HCT116 (cell line): ENCODE measurements at regions not wholly inside any gene's neighbourhood (a gene's known extent, or its start where the extent isn't known, plus 50 kb on each side); places are given as distances from the start of the nearest gene placed in this dataset.

Experiments used
- ATAC-seq: fragments of 200-7000 bp; cut with Tn5 transposase; 2 replicates; pipeline ENCODE4 v1.9.1; 2020; ENCODE audit warnings: mild to moderate bottlenecking, moderate library complexity
- BruUV-seq: library from RNA; stranded (reverse); fragments of 400-500 nt; replicated peaks from 2 replicates; lab custom pipeline; 2021; lab: Mats Ljungman, UMichigan
- CTCF ChIA-PET: fragments of 300-600 bp; sonication (Branson Sonifier 250); formaldehyde crosslinking; loops from one replicate; lab custom pipeline; 2021; ENCODE audit warnings: antibody characterized with exemption; lab: Charles Lee
- POLR2A ChIA-PET: fragments of 300-600, 350-600 bp; sonication (Branson Sonifier 250); formaldehyde crosslinking; loops from one replicate; lab custom pipeline; 2021; ENCODE audit warnings: antibody characterized with exemption; lab: Charles Lee
- RAD21 ChIA-PET, 2 experiments: fragments of 300-600 bp; sonication (Branson Sonifier 250); formaldehyde crosslinking; loops; one replicate each; lab custom pipeline; 2023; ENCODE audit warnings: low total read pairs in 2 of 2; ENCODE audit not compliant: uncharacterized antibody in 2 of 2, unreplicated experiment in 2 of 2, low non-redundant PET in 1 of 2; lab: Charles Lee
- DNase-seq: peaks from one replicate; pipeline ENCODE4 v3.0.0-alpha.2; 2010; ENCODE audit warnings: low read depth, low spot score
- H2AFZ ChIP-seq: fragments of 200-600 bp; shearing (Covaris generic), sonication (generic); 2 replicates; pipeline ENCODE4 v1.6.1; 2017; ENCODE audit warnings: low read depth, mixed run types, mixed read lengths, antibody characterized with exemption, low read length; ENCODE audit not compliant: poor library complexity, severe bottlenecking
- H3K27ac ChIP-seq: 2 replicates; pipeline ENCODE4 v1.5.1; 2012; ENCODE audit warnings: low read depth, low read length
- H3K27me3 ChIP-seq: fragments of 200-600 bp; sonication (generic); 2 replicates; pipeline ENCODE4 v1.6.1; 2016; ENCODE audit warnings: mixed run types, low read length, mixed read lengths; ENCODE audit not compliant: insufficient read depth
- H3K36me3 ChIP-seq, 2 experiments: fragments of 200-500 bp in 1 of 2; fragments of 200-600 bp in 1 of 2; sonication (Bioruptor generic) in 1 of 2; sonication (generic) in 1 of 2; 2 replicates each; pipeline versions ENCODE4 v1.5.1 to v1.6.1; 2014 to 2016; ENCODE audit warnings: low read length in 2 of 2, inconsistent platforms in 1 of 2, mixed read lengths in 1 of 2, mixed run types in 1 of 2; ENCODE audit not compliant: insufficient read depth in 2 of 2, control insufficient read depth in 1 of 2
- H3K4me1 ChIP-seq, 2 experiments: fragments of 200-600 bp in 1 of 2; sonication (generic) in 1 of 2; 2 replicates each; pipeline versions ENCODE4 v1.5.1 to v1.6.1; 2012 to 2017; ENCODE audit warnings: low read length in 2 of 2, inconsistent platforms in 1 of 2, mild to moderate bottlenecking in 1 of 2, mixed read lengths in 1 of 2, mixed run types in 1 of 2, moderate library complexity in 1 of 2; ENCODE audit not compliant: insufficient read depth in 2 of 2, control insufficient read depth in 1 of 2
- H3K4me2 ChIP-seq: fragments of 200-600 bp; sonication (generic); 2 replicates; pipeline ENCODE4 v1.6.1; 2017; ENCODE audit warnings: mixed run types, low read length, mixed read lengths
- H3K4me3 ChIP-seq, 2 experiments: fragments of 200-600 bp in 1 of 2; sonication (generic) in 1 of 2; replicated peaks in 1 of 2; 2 replicates each; pipeline ENCODE4 v1.5.1; 2011 to 2016; ENCODE audit warnings: low read length in 2 of 2, control low read depth in 1 of 2, low read depth in 1 of 2, mild to moderate bottlenecking in 1 of 2, mixed read lengths in 1 of 2, mixed run types in 1 of 2
- H3K79me2 ChIP-seq: fragments of 200-600 bp; sonication (generic); 2 replicates; pipeline ENCODE4 v1.6.1; 2017; ENCODE audit warnings: mild to moderate bottlenecking, mixed run types, low read length, moderate library complexity, mixed read lengths; ENCODE audit not compliant: insufficient read depth
- H3K9ac ChIP-seq: fragments of 200-600 bp; sonication (generic); 2 replicates; pipeline ENCODE4 v1.6.1; 2016; ENCODE audit warnings: low read length, mixed read lengths
- H3K9me2 ChIP-seq: fragments of 200-600 bp; sonication (generic), shearing (Covaris generic); 2 replicates; pipeline ENCODE4 v1.6.1; 2017; ENCODE audit warnings: mixed run types, mild to moderate bottlenecking, moderate library complexity; ENCODE audit not compliant: insufficient read depth
- H3K9me3 ChIP-seq, 2 experiments: fragments of 200-500 bp in 1 of 2; fragments of 200-600 bp in 1 of 2; sonication (Bioruptor generic) in 1 of 2; sonication (generic) in 1 of 2; 2 replicates each; pipeline ENCODE4 v1.6.1; 2014 to 2017; ENCODE audit warnings: low read length in 2 of 2, mixed read lengths in 2 of 2, inconsistent platforms in 1 of 2, low read depth in 1 of 2, mild to moderate bottlenecking in 1 of 2, mixed run types in 1 of 2, moderate library complexity in 1 of 2; ENCODE audit not compliant: control insufficient read depth in 1 of 2, insufficient read depth in 1 of 2
- H4K20me1 ChIP-seq: fragments of 200-600 bp; sonication (generic), shearing (Covaris generic); 2 replicates; pipeline ENCODE4 v1.6.1; 2017; ENCODE audit warnings: mixed run types, mild to moderate bottlenecking, moderate library complexity; ENCODE audit not compliant: insufficient read depth
- CBX3 ChIP-seq: IDR thresholded peaks from 2 replicates; pipeline ENCODE4 v1.6.1; 2012; ENCODE audit warnings: low read depth
- CEBPB ChIP-seq: IDR thresholded peaks from 2 replicates; pipeline ENCODE4 v1.6.1; 2012; ENCODE audit warnings: low read depth
- CTCF ChIP-seq, 3 experiments: fragments of 200-600 bp in 1 of 3; sonication (generic) in 1 of 3; IDR thresholded peaks in 2 of 3; conservative IDR thresholded peaks in 1 of 3; 2 replicates each; pipeline ENCODE4 v1.5.1; 2012 to 2017; ENCODE audit warnings: low read depth in 2 of 3, low read length in 2 of 3, antibody characterized with exemption in 1 of 3, borderline replicate concordance in 1 of 3, control low read depth in 1 of 3, mild to moderate bottlenecking in 1 of 3, mixed read lengths in 1 of 3, mixed run types in 1 of 3, moderate library complexity in 1 of 3; ENCODE audit not compliant: insufficient read depth in 1 of 3
- EGR1 ChIP-seq: IDR thresholded peaks from 2 replicates; pipeline ENCODE4 v1.6.1; 2012; ENCODE audit warnings: low read depth
- EZH2 ChIP-seq: fragments of 200-600 bp; sonication (generic); IDR thresholded peaks from 2 replicates; pipeline ENCODE4 v1.6.1; 2017; ENCODE audit warnings: antibody characterized with exemption, mixed run types
- EZH2phosphoT487 ChIP-seq: fragments of 200-600 bp; IDR thresholded peaks from 2 replicates; pipeline ENCODE4 v1.6.1; 2018; ENCODE audit warnings: antibody characterized with exemption, borderline replicate concordance
- FOSL1 ChIP-seq: IDR thresholded peaks from 2 replicates; pipeline ENCODE4 v1.6.1; 2012; ENCODE audit warnings: low read depth
- JUND ChIP-seq: IDR thresholded peaks from 2 replicates; pipeline ENCODE4 v1.6.1; 2012
- MAX ChIP-seq: IDR thresholded peaks from 2 replicates; pipeline ENCODE4 v1.6.1; 2012
- POLR2A ChIP-seq: IDR thresholded peaks from 2 replicates; pipeline ENCODE4 v1.7.0; 2011; ENCODE audit warnings: borderline replicate concordance; ENCODE audit not compliant: insufficient read depth, insufficient read length; ENCODE audit errors: extremely low read depth
- RAD21 ChIP-seq: IDR thresholded peaks from 2 replicates; pipeline ENCODE4 v1.6.1; 2012; ENCODE audit warnings: low read depth, mild to moderate bottlenecking
- REST ChIP-seq: IDR thresholded peaks from 2 replicates; pipeline ENCODE4 v1.6.1; 2012; ENCODE audit warnings: low read depth
- SIN3A ChIP-seq: IDR thresholded peaks from 2 replicates; pipeline ENCODE4 v1.6.1; 2012; ENCODE audit warnings: low read depth
- SP1 ChIP-seq: IDR thresholded peaks from 2 replicates; pipeline ENCODE4 v1.6.1; 2012; ENCODE audit warnings: low read depth
- TCF7L2 ChIP-seq: IDR thresholded peaks from 2 replicates; pipeline ENCODE4 v1.7.0; 2011; ENCODE audit warnings: borderline replicate concordance, inconsistent platforms; ENCODE audit not compliant: insufficient read depth, insufficient read length; ENCODE audit errors: extremely low read depth
- intact Hi-C: fragments of 100-400 bp; cut with micrococcal nuclease; formaldehyde crosslinking; loops from 2 replicates; pipeline ENCODE4 v1.10.0; 2022

GRCh38 chr3:80374423-80374822 lies 606.6 kb upstream of the ROBO1 start:
- no peaks in the 10 kb centered on the region for H3K9me2 ChIP-seq
- no peak overlapping the region for H2AFZ ChIP-seq
- no TSS peak for BruUV-seq
- RAD21 ChIA-PET, result no interaction called here
- CTCF ChIA-PET, result no interaction called here
- H3K36me3 ChIP-seq, result no peaks in the 10 kb centered on the region
- H3K4me2 ChIP-seq, result no peak overlapping the region
- POLR2A ChIA-PET, result no interaction called here
- no peak for DNase-seq
- H3K27ac ChIP-seq, result no peak overlapping the region
- H3K9me3 ChIP-seq, result peaks cover 7 to 13% of the 10 kb centered on the region in 2 experiments; a peak in 2 of 4 replicates
- no peaks in the 10 kb centered on the region for H4K20me1 ChIP-seq
- no peak overlapping the region for H3K4me3 ChIP-seq
- ATAC-seq, result no peak
- no peaks in the 10 kb centered on the region for H3K79me2 ChIP-seq
- TF ChIP-seq JUND, result no peak
- no peak for TF ChIP-seq SP1
- TF ChIP-seq TCF7L2, result no peak
- no peak for TF ChIP-seq MAX
- TF ChIP-seq POLR2A, result no peak
- no peak for TF ChIP-seq REST
- no peak for TF ChIP-seq CTCF (IDR thresholded peaks at IDR 0.05 in 2 of 3, conservative IDR thresholded peaks at IDR 0.05 in 1 of 3; ENCODE audit: borderline replicate concordance in 1 of 3, insufficient read depth in 1 of 3, low read depth in 2 of 3, low read length in 2 of 3)
- no peak for TF ChIP-seq FOSL1
- TF ChIP-seq CBX3, result no peak
- TF ChIP-seq EGR1, result no peak
- TF ChIP-seq EZH2phosphoT487, result no peak
- no peak for TF ChIP-seq RAD21
- TF ChIP-seq SIN3A, result no peak
- no peak for TF ChIP-seq CEBPB
- no peak for TF ChIP-seq EZH2
- intact Hi-C loops, result no loop called here
- H3K4me1 ChIP-seq, result no peaks in the 10 kb centered on the region
- no peaks in the 10 kb centered on the region for H3K27me3 ChIP-seq
- no peak overlapping the region for H3K9ac ChIP-seq
